ENCODE measurements at regions not wholly inside any gene's neighbourhood (a gene's known extent, or its start where the extent isn't known, plus 50 kb on each side); places are given as distances from the start of the nearest gene placed in this dataset.

- DNase-seq: no peak
Observed at GRCh38 chr18:54532962-54533361, 58.1 kb upstream of the DYNAP start.

Data from activated effector memory CD4-positive, alpha-beta T cell treated with anti-CD3 and anti-CD28 coated beads, Interleukin-2, amount 50 U/mL, for 16 hours (primary cell).